ENCODE measurements at regions not wholly inside any gene's neighbourhood (a gene's known extent, or its start where the extent isn't known, plus 50 kb on each side); places are given as distances from the start of the nearest gene placed in this dataset.

DNA sequence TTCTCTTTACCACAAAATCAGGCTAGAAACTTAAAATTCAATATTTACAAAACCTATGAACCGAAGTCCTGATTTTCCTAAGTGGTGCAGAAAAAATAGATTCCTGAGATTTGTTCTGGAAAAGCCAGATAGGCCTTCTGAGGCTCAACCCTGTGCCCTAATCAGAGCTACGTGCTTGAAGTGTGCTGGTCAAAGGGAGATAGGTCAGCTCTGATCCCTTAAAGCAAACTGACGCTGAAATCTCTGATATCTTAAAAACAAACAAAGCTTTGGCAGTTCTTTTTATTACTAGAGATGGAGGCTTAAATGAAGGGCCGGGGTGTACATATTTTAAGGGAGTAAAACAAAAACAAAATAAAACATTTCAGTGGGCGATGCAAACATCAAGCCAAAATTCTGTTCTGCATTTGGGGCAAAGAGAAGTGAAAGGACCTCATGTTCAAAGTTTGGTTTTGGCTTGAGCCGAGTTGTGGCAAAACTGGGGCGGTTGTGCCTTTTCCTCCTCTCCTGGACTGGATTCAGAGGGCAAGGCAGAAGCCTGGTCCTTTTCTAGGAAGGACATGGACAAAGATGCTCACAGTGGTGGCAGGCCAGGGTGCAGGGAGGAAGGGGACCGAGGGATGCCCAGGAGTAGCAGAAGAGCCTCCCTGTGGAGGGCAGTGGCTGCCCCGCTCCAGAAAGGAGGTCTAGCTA, 295.0 kb downstream of the CDCA7 start:
- Mint-ChIP-seq H3K4me1 (ENCODE audit: unreplicated experiment) (peaks cover 19% of the 10 kb centered on the region), H3K27me3 (peaks cover 3% of the 10 kb centered on the region), H3K9me3 (no peaks in the 10 kb centered on the region), H3K4me3 (no peak overlapping the region), H3K36me3 (no peaks in the 10 kb centered on the region), H3K27ac (no peak overlapping the region)
- TF ChIP-seq CTCF (conservative IDR thresholded peaks at IDR 0.05): no peak
- no peak for DNase-seq (ENCODE audit: extremely low spot score, unreplicated experiment)

DNA sequence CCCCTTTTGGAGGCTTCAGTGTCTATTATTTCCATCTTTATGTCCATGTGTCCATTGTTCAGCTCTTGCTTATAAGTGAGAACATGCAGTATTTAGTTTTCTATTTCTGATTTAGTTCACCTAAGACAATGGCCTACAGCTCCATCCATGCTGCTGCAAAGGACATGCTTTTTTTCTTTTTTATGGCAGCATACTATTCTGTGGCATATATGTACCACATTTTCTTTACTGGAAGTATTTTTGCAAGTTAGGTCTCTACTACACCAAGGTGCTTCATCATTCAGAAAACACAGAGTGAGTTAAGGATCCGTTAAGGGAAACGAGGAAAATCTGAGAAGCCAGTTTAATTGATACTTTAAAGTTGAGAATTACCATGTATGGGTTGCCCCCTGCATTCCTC, 297.2 kb downstream of the CDCA7 start:
- H3K27me3 Mint-ChIP-seq: peaks cover 13% of the 10 kb centered on the region
- no peak overlapping the region for H3K27ac Mint-ChIP-seq
- no peak overlapping the region for H3K4me3 Mint-ChIP-seq
- no peak for DNase-seq (ENCODE audit: extremely low spot score, unreplicated experiment)
- no peak for TF ChIP-seq CTCF (conservative IDR thresholded peaks at IDR 0.05)
- peaks cover 5% of the 10 kb centered on the region for H3K9me3 Mint-ChIP-seq
- peaks cover 19% of the 10 kb centered on the region for H3K4me1 Mint-ChIP-seq (ENCODE audit: unreplicated experiment)
- no peaks in the 10 kb centered on the region for H3K36me3 Mint-ChIP-seq

DNA sequence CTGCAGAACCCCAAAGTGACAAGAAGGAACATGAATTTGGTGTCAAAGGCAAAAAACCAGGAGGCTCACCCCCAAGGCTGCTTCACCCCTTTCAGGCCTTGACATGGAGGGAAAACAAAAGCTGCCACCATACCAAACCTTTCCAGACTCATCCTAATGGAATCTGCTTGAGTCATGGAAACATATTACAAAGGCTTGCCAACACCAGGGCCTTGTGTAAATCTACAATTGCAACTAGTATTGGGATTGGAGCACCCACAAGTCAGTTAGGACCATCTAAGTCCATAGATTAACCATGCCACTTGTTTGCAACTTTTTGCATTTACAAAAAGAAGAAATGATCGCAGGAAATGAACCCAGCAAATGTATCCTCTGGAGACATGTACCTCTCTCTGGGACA, 297.6 kb downstream of the CDCA7 start:
- no peak for DNase-seq (ENCODE audit: extremely low spot score, unreplicated experiment)
- no peak for TF ChIP-seq CTCF (conservative IDR thresholded peaks at IDR 0.05)
- Mint-ChIP-seq H3K4me1 (ENCODE audit: unreplicated experiment) (peaks cover 19% of the 10 kb centered on the region), H3K27ac (peak overlapping the region; percentile 82), H3K4me3 (no peak overlapping the region), H3K27me3 (peaks cover 13% of the 10 kb centered on the region), H3K9me3 (peaks cover 8% of the 10 kb centered on the region), H3K36me3 (no peaks in the 10 kb centered on the region)

GRCh38 chr2:173652767-173653431, 298.2 kb downstream of the CDCA7 start:
- Mint-ChIP-seq H3K27ac (peak overlapping the region; percentile 82), H3K27me3 (peaks cover 13% of the 10 kb centered on the region), H3K4me3 (peak overlapping the region; percentile 15), H3K9me3 (peaks cover 8% of the 10 kb centered on the region), H3K36me3 (no peaks in the 10 kb centered on the region), H3K4me1 (ENCODE audit: unreplicated experiment) (peaks cover 15% of the 10 kb centered on the region)
- no peak for DNase-seq (ENCODE audit: extremely low spot score, unreplicated experiment)
- TF ChIP-seq CTCF (conservative IDR thresholded peaks at IDR 0.05): no peak

- H3K4me1 Mint-ChIP-seq (ENCODE audit: unreplicated experiment): peaks cover 11% of the 10 kb centered on the region
- H3K9me3 Mint-ChIP-seq: peaks cover 8% of the 10 kb centered on the region
- peaks cover 15% of the 10 kb centered on the region for H3K27me3 Mint-ChIP-seq
- H3K36me3 Mint-ChIP-seq: no peaks in the 10 kb centered on the region
- H3K4me3 Mint-ChIP-seq: no peak overlapping the region
- no peak for DNase-seq (ENCODE audit: extremely low spot score, unreplicated experiment)
- TF ChIP-seq CTCF (conservative IDR thresholded peaks at IDR 0.05): no peak
- no peak overlapping the region for H3K27ac Mint-ChIP-seq
Observed at GRCh38 chr2:173653432-173653805, 298.7 kb downstream of the CDCA7 start.

Data from type B pancreatic cell (in vitro differentiated cells).